Suprapubic skin (tissue), 3 donors: ENCODE measurements at regions not wholly inside any gene's neighbourhood (a gene's known extent, or its start where the extent isn't known, plus 50 kb on each side); places are given as distances from the start of the nearest gene placed in this dataset.

Source experiments
- EP300 ChIP-seq: sonication (generic); formaldehyde crosslinking; IDR thresholded peaks from one replicate; pipeline ENCODE4 v1.6.1; 2017; ENCODE audit warnings: antibody characterized with exemption
- POLR2A ChIP-seq, 2 donors: fragments of 450-650 bp; IDR thresholded peaks; one replicate each; pipeline ENCODE4 v1.6.1; 2017; ENCODE audit warnings: antibody characterized with exemption in 2 of 2, mild to moderate bottlenecking in 2 of 2, moderate library complexity in 2 of 2
- TF ChIP-seq, protein P1 (sequence below), 2 donors: fragments of 200-600 bp in 1 of 2; fragments of 450-650 bp in 1 of 2; sonication (generic) in 1 of 2; IDR thresholded peaks; one replicate each; pipeline ENCODE4 v1.5.1; 2016 to 2019; ENCODE audit warnings: antibody characterized with exemption in 2 of 2, mild to moderate bottlenecking in 1 of 2, moderate library complexity in 1 of 2

DNA sequence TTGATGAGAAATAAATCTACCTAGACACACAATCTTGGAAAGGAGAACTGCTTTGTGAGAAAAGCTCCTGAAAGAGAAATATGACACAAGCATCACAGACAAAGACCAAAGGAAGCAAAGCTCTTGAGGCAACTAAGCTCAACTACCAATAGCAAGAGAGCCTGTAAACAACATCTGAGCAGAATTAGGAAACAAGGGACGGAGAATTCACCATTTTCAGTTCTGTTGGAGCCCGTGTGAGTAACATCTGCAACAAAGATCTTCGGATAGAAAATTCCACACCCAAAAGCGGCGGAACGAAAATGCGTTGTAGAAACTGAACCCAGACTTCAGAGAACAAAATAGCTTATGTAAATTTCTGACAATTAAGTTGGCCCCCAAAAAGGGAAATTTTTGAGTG, 909.9 kb upstream of the MBL2 start:
- no peak for TF ChIP-seq POLR2A (IDR thresholded peaks at IDR 0.05)
- TF ChIP-seq, protein P1, sequence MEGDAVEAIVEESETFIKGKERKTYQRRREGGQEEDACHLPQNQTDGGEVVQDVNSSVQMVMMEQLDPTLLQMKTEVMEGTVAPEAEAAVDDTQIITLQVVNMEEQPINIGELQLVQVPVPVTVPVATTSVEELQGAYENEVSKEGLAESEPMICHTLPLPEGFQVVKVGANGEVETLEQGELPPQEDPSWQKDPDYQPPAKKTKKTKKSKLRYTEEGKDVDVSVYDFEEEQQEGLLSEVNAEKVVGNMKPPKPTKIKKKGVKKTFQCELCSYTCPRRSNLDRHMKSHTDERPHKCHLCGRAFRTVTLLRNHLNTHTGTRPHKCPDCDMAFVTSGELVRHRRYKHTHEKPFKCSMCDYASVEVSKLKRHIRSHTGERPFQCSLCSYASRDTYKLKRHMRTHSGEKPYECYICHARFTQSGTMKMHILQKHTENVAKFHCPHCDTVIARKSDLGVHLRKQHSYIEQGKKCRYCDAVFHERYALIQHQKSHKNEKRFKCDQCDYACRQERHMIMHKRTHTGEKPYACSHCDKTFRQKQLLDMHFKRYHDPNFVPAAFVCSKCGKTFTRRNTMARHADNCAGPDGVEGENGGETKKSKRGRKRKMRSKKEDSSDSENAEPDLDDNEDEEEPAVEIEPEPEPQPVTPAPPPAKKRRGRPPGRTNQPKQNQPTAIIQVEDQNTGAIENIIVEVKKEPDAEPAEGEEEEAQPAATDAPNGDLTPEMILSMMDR (IDR thresholded peaks at IDR 0.05) = no peak
- TF ChIP-seq EP300 = no peak
